ENCODE measurements at regions not wholly inside any gene's neighbourhood (a gene's known extent, or its start where the extent isn't known, plus 50 kb on each side); places are given as distances from the start of the nearest gene placed in this dataset.

GRCh38 chr6:129920103-129920798 is 59.1 kb upstream of the TMEM244 start:
- DNase-seq (ENCODE audit: low read depth in 2 of 2), result no peak

- DNase-seq (ENCODE audit: low read depth in 2 of 2), result no peak
Measured at GRCh38 chr6:129911732-129912131, 50.6 kb upstream of the TMEM244 start.

Data from stimulated activated CD8-positive, alpha-beta memory T cell treated with anti-CD3 and anti-CD28 coated beads, Interleukin-15, amount 100 ng/mL, for 4 hours (primary cell).